ENCODE measurements at regions not wholly inside any gene's neighbourhood (a gene's known extent, or its start where the extent isn't known, plus 50 kb on each side); places are given as distances from the start of the nearest gene placed in this dataset.

GRCh38 chr22:46058591-46059519 lies 81.9 kb upstream of the WNT7B start:
- intact Hi-C loops (cut with DNase I; ENCODE audit: low total_unique reads), result no loop called here
- DNase-seq, result peak; percentile 24 to 68

GRCh38 chr22:46060292-46061123 lies 83.5 kb upstream of the WNT7B start:
- intact Hi-C loops (cut with DNase I; ENCODE audit: low total_unique reads), result no loop called here
- no peaks in the 10 kb centered on the region for H3K27me3 ChIP-seq
- H3K4me1 ChIP-seq, result peaks cover 4 to 98% (median 78%) of the 10 kb centered on the region in 4 donors

More at GRCh38 chr22:46058591-46059519, 81.9 kb upstream of the WNT7B start:
- H3K9me3 ChIP-seq, result no peaks in the 10 kb centered on the region
- peaks cover 0 to 7% (median 0%) of the 10 kb centered on the region in 3 donors for H3K36me3 ChIP-seq
- H3K27ac ChIP-seq, result peak overlapping the region; percentile 98 to 99
- no peak for TF ChIP-seq CTCF (IDR thresholded peaks at IDR 0.05)
- H3K4me3 ChIP-seq, result peak overlapping the region; percentile 84 to 96
- peaks cover 4 to 89% (median 67%) of the 10 kb centered on the region in 4 donors for H3K4me1 ChIP-seq
- no peaks in the 10 kb centered on the region for H3K27me3 ChIP-seq

GRCh38 chr22:46061124-46061500 lies 84.2 kb upstream of the WNT7B start:
- Histone ChIP-seq H3K9me3 (no peaks in the 10 kb centered on the region), H3K36me3 (peaks cover 0 to 7% (median 0%) of the 10 kb centered on the region in 3 donors), H3K4me1 (peaks cover 4 to 98% (median 74%) of the 10 kb centered on the region in 4 donors), H3K4me3 (peak overlapping the region in 1 of 2 donors; percentile 7), H3K27ac (peak overlapping the region; percentile 99 to 100), H3K27me3 (no peaks in the 10 kb centered on the region)
- no peak for TF ChIP-seq CTCF (IDR thresholded peaks at IDR 0.05)
- intact Hi-C loops (cut with DNase I; ENCODE audit: low total_unique reads), result no loop called here
- DNase-seq, result no peak

More at GRCh38 chr22:46060292-46061123, 83.5 kb upstream of the WNT7B start:
- TF ChIP-seq CTCF (IDR thresholded peaks at IDR 0.05), result no peak
- Histone ChIP-seq H3K9me3 (no peaks in the 10 kb centered on the region), H3K4me3 (no peak overlapping the region), H3K36me3 (peaks cover 0 to 7% (median 0%) of the 10 kb centered on the region in 3 donors), H3K27ac (peak overlapping the region; percentile 99 to 100)
- DNase-seq, result peak; percentile 3 to 13

- intact Hi-C loops (cut with DNase I; ENCODE audit: low total_unique reads), result no loop called here
- TF ChIP-seq CTCF (IDR thresholded peaks at IDR 0.05), result no peak
- DNase-seq, result peak; percentile 15 to 67
- H3K4me3 ChIP-seq, result peak overlapping the region in 1 of 2 donors; percentile 7
- H3K27ac ChIP-seq, result peak overlapping the region; percentile 99 to 100
- no peaks in the 10 kb centered on the region for H3K9me3 ChIP-seq
- peaks cover 0 to 7% (median 0%) of the 10 kb centered on the region in 3 donors for H3K36me3 ChIP-seq
- peaks cover 4 to 98% (median 70%) of the 10 kb centered on the region in 4 donors for H3K4me1 ChIP-seq
- H3K27me3 ChIP-seq, result no peaks in the 10 kb centered on the region
Observed at GRCh38 chr22:46061501-46062231, 84.7 kb upstream of the WNT7B start.

- intact Hi-C loops (cut with DNase I; ENCODE audit: low total_unique reads), result no loop called here
- Histone ChIP-seq H3K4me1 (peaks cover 4 to 98% (median 68%) of the 10 kb centered on the region in 4 donors), H3K36me3 (peaks cover 0 to 7% (median 0%) of the 10 kb centered on the region in 3 donors), H3K4me3 (peak overlapping the region in 1 of 2 donors; percentile 7), H3K27ac (peak overlapping the region; percentile 99 to 100), H3K27me3 (no peaks in the 10 kb centered on the region), H3K9me3 (no peaks in the 10 kb centered on the region)
- DNase-seq, result no peak
- TF ChIP-seq CTCF (IDR thresholded peaks at IDR 0.05), result no peak
Observed at GRCh38 chr22:46062232-46062615, 85.3 kb upstream of the WNT7B start.

Measured in tibial artery (tissue), 4 donors.